SH-SY5Y (cell line): ENCODE measurements at regions not wholly inside any gene's neighbourhood (a gene's known extent, or its start where the extent isn't known, plus 50 kb on each side); places are given as distances from the start of the nearest gene placed in this dataset.

ENCODE experiments used
- GATA2 ChIP-seq: IDR thresholded peaks from 2 replicates; pipeline ENCODE4 v1.6.1; 2011; ENCODE audit warnings: mild to moderate bottlenecking, low read depth, low read length
- GATA3 ChIP-seq: IDR thresholded peaks from 2 replicates; pipeline ENCODE4 v1.6.1; 2011; ENCODE audit warnings: low read depth, mild to moderate bottlenecking, low read length, moderate library complexity

DNA sequence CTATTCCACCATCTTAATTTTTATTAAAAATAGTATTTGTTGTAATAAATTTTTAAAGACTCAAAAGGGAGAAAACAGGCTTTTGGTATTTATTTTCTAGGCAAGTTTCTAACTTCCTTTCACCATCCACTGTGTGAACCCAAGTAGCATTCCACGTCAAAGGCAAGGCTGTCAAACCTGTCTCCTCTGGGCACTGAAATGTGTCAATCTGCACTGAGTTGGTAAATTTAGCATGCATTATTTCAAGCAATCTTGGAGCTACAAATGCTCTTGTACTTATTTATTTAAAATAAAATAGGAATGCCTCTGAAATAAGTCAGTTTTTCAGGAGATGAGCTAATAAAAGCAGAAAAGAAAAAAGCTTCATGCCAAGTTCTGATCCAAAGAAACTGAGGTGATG, 130.9 kb upstream of the CNTNAP5 start:
- no peak for TF ChIP-seq GATA2
- no peak for TF ChIP-seq GATA3
